ENCODE measurements at regions not wholly inside any gene's neighbourhood (a gene's known extent, or its start where the extent isn't known, plus 50 kb on each side); places are given as distances from the start of the nearest gene placed in this dataset.
A peak's percentile ranks its signal among the peaks of the same experiment; 100 is the strongest.

- Mint-ChIP-seq H3K36me3 (peaks cover 4% of the 10 kb centered on the region), H3K4me3 (no peak overlapping the region), H3K27me3 (peaks cover 9 to 36% of the 10 kb centered on the region in 2 donors), H3K4me1 (ENCODE audit: low read depth in 2 of 2) (peaks cover 5 to 7% of the 10 kb centered on the region in 2 donors), H3K9me3 (no peaks in the 10 kb centered on the region), H3K27ac (no peak overlapping the region)
- no peak for ATAC-seq
- DNase-seq (ENCODE audit: low spot score), result no peak
Observed at GRCh38 chr3:150260398-150260710, 147.7 kb upstream of the TSC22D2 start.

GRCh38 chr3:150259526-150260397 is 148.3 kb upstream of the TSC22D2 start:
- H3K27ac Mint-ChIP-seq, result no peak overlapping the region
- no peak overlapping the region for H3K4me3 Mint-ChIP-seq
- DNase-seq (ENCODE audit: low spot score), result no peak
- ATAC-seq, result no peak
- peaks cover 5 to 7% of the 10 kb centered on the region in 2 donors for H3K4me1 Mint-ChIP-seq (ENCODE audit: low read depth in 2 of 2)
- H3K27me3 Mint-ChIP-seq, result peaks cover 9 to 35% of the 10 kb centered on the region in 2 donors
- no peaks in the 10 kb centered on the region for H3K9me3 Mint-ChIP-seq
- peaks cover 4% of the 10 kb centered on the region for H3K36me3 Mint-ChIP-seq

DNA sequence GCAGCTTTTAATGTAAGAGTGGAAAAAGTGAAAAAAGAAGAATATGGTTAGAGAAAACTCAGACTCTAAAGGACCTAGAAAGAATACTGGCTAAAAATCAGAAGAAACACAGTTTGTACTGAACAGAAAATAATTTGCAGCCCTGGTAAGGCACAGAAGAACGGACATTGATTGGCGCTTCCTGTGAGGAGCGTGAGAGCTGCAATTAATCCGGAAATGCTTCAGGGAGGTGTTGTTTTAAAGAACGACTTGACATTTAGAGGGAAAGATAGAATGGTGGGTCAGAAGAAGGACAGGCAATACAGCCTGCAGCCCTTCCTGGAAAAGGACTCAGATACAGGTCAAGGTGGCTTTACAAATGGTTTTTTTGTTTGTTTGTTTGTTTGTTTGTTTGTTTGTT is 151.3 kb upstream of the TSC22D2 start:
- H3K27ac Mint-ChIP-seq, result no peak overlapping the region
- DNase-seq (ENCODE audit: low spot score) (no peak), ATAC-seq (no peak)
- peak overlapping the region; percentile 21 for H3K4me3 Mint-ChIP-seq
- peaks cover 4% of the 10 kb centered on the region for H3K36me3 Mint-ChIP-seq
- H3K4me1 Mint-ChIP-seq (ENCODE audit: low read depth in 2 of 2), result peaks cover 5 to 7% of the 10 kb centered on the region in 2 donors
- H3K9me3 Mint-ChIP-seq, result no peaks in the 10 kb centered on the region
- H3K27me3 Mint-ChIP-seq, result peaks cover 3 to 31% of the 10 kb centered on the region in 2 donors

GRCh38 chr3:150256318-150256717 is 151.8 kb upstream of the TSC22D2 start:
- H3K4me3 Mint-ChIP-seq, result no peak overlapping the region
- peaks cover 3 to 31% of the 10 kb centered on the region in 2 donors for H3K27me3 Mint-ChIP-seq
- ATAC-seq, result no peak
- H3K27ac Mint-ChIP-seq, result no peak overlapping the region
- no peaks in the 10 kb centered on the region for H3K9me3 Mint-ChIP-seq
- peaks cover 4% of the 10 kb centered on the region for H3K36me3 Mint-ChIP-seq
- DNase-seq (ENCODE audit: low spot score), result no peak
- peaks cover 5 to 7% of the 10 kb centered on the region in 2 donors for H3K4me1 Mint-ChIP-seq (ENCODE audit: low read depth in 2 of 2)

GRCh38 chr3:150255826-150256225 is 152.3 kb upstream of the TSC22D2 start:
- H3K36me3 Mint-ChIP-seq, result peaks cover 4% of the 10 kb centered on the region
- DNase-seq (ENCODE audit: low spot score) (no peak), ATAC-seq (no peak)
- H3K27me3 Mint-ChIP-seq, result peaks cover 3 to 30% of the 10 kb centered on the region in 2 donors
- H3K9me3 Mint-ChIP-seq, result no peaks in the 10 kb centered on the region
- no peak overlapping the region for H3K27ac Mint-ChIP-seq
- H3K4me1 Mint-ChIP-seq (ENCODE audit: low read depth in 2 of 2), result peaks cover 5 to 7% of the 10 kb centered on the region in 2 donors
- no peak overlapping the region for H3K4me3 Mint-ChIP-seq

- peaks cover 4% of the 10 kb centered on the region for H3K36me3 Mint-ChIP-seq
- DNase-seq (ENCODE audit: low spot score) (no peak), ATAC-seq (no peak)
- H3K27ac Mint-ChIP-seq, result no peak overlapping the region
- no peaks in the 10 kb centered on the region for H3K9me3 Mint-ChIP-seq
- H3K4me1 Mint-ChIP-seq (ENCODE audit: low read depth in 2 of 2), result peaks cover 5 to 7% of the 10 kb centered on the region in 2 donors
- no peak overlapping the region for H3K4me3 Mint-ChIP-seq
- peaks cover 3 to 26% of the 10 kb centered on the region in 2 donors for H3K27me3 Mint-ChIP-seq
Observed at GRCh38 chr3:150255413-150255812, 152.7 kb upstream of the TSC22D2 start.

DNA sequence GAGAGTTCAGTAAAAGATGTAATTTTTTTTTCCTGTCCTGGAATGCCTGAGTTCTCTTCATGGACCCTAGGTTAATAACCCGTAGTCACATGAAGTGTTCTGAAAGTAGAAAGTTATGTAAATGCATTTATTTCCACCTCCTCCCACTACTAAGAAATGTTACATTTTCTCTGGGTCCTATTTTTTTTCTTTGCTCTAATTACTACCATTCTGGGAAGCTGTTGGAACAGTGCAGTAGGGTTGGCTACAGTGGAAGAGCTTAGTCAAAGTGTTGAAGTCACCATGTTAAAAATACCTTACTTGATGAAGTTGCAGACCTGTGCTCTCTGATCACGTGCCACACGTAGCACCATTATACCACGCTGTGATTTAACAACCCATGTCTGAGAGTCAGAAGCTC is 153.8 kb upstream of the TSC22D2 start:
- Mint-ChIP-seq H3K9me3 (no peaks in the 10 kb centered on the region), H3K36me3 (peaks cover 4% of the 10 kb centered on the region), H3K27me3 (peaks cover 6 to 33% of the 10 kb centered on the region in 2 donors), H3K27ac (no peak overlapping the region), H3K4me1 (ENCODE audit: low read depth in 2 of 2) (peaks cover 5 to 7% of the 10 kb centered on the region in 2 donors), H3K4me3 (no peak overlapping the region)
- ATAC-seq (no peak), DNase-seq (ENCODE audit: low spot score) (no peak)

DNA sequence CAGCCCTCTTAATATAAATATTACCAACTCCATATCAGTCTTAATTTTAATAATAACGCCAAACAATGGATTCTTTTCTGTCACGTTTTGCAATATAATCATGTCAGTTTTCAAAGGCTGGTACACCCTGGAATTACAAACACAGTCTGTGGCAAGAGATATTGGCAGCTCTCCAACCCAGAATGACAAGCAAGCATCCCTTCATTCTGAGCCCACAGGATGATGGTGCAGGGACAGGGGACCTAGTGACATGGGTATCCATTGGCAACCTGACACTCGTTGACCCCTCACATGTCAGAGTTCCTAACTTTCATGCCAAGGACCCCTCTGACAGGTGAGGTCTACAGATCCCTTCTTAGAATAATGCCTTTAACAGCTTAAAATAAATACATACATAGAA is 154.5 kb upstream of the TSC22D2 start:
- peaks cover 6 to 35% of the 10 kb centered on the region in 2 donors for H3K27me3 Mint-ChIP-seq
- H3K4me3 Mint-ChIP-seq, result no peak overlapping the region
- peaks cover 5 to 7% of the 10 kb centered on the region in 2 donors for H3K4me1 Mint-ChIP-seq (ENCODE audit: low read depth in 2 of 2)
- H3K9me3 Mint-ChIP-seq, result no peaks in the 10 kb centered on the region
- DNase-seq (ENCODE audit: low spot score) (no peak), ATAC-seq (no peak)
- peaks cover 4% of the 10 kb centered on the region for H3K36me3 Mint-ChIP-seq
- no peak overlapping the region for H3K27ac Mint-ChIP-seq

- H3K4me1 Mint-ChIP-seq (ENCODE audit: low read depth in 2 of 2), result peaks cover 5 to 7% of the 10 kb centered on the region in 2 donors
- no peak for DNase-seq (ENCODE audit: low spot score)
- peaks cover 4% of the 10 kb centered on the region for H3K36me3 Mint-ChIP-seq
- H3K9me3 Mint-ChIP-seq, result no peaks in the 10 kb centered on the region
- no peak overlapping the region for H3K27ac Mint-ChIP-seq
- no peak overlapping the region for H3K4me3 Mint-ChIP-seq
- H3K27me3 Mint-ChIP-seq, result peaks cover 6 to 43% of the 10 kb centered on the region in 2 donors
- ATAC-seq, result no peak
Observed at GRCh38 chr3:150252462-150252861, 155.6 kb upstream of the TSC22D2 start.

- Mint-ChIP-seq H3K27me3 (peaks cover 8 to 39% of the 10 kb centered on the region in 2 donors), H3K9me3 (no peaks in the 10 kb centered on the region), H3K4me3 (no peak overlapping the region), H3K27ac (no peak overlapping the region), H3K36me3 (no peaks in the 10 kb centered on the region), H3K4me1 (ENCODE audit: low read depth in 2 of 2) (peaks cover under 1 to 2% of the 10 kb centered on the region in 2 donors)
- DNase-seq (ENCODE audit: low spot score), result no peak
- ATAC-seq, result no peak
Observed at GRCh38 chr3:150251187-150252062, 156.7 kb upstream of the TSC22D2 start.

DNA sequence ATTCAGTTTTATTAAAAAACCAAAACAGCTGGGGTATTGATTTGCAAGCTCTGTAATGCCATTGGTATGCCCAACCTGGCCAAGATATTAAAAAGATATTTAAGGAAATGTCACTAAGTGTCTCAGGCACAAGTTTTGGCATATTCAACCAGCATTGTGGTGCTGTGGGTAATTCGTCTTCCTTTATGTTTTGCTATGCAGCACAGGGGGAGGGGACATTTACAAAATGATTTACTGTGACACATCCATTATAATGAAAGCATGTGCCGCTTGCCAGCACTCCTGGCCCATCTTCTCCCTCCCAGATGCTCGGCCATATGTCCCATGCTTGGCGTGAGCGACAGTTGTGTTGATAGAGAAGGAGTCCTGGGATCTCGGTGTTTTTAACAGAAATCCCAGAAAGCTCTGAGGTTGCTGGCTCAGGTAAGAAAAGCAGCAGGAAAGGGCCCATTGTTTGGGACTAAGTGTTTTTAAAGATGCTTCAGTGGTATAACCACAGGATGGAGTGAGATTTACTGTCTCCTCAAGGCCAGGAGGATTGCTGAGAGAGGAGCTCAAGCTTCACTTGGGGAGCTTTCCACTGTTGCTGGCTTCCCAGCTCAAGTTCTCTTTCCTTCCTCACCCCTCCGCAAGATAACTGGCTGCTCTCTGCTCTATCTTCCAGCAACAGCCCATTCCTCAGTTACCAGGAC is 158.2 kb upstream of the TSC22D2 start:
- no peak overlapping the region for H3K27ac Mint-ChIP-seq
- ATAC-seq, result no peak
- H3K36me3 Mint-ChIP-seq, result no peaks in the 10 kb centered on the region

DNA sequence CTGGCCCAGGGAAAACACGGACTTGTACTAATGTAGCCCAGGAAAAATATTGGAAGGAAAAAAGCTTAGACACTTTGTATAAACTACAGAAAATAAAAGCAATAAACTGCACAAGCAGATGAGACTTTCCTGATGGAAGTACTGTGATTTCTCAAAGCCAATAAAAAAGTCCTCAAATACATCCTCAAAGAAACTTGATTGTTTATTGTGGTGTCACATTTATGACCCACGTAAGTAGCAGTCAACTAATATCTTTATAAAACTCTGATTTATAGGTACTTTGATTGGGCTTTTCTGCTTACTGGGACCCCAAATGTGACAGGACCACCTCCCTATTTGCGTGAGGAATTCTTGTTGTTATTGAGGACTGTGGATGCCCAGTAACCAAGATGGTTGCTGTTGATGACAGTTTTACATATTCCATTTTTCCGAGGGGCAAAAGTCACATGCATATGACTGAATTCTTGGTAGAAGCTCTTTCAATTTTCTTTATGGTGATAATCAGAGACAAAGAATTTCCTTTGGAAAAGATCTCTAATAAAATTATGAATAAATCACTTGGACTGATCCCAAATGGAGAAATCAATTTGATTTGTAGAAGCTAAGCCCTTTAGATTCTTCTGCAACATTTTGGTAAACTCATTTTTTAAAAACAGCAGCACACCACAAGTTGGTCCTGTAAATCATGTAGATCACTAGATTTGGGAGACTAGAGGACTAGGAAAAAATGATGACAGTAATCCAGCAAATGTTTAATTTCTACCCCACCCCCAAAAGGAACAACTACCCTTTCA is 159.0 kb upstream of the TSC22D2 start:
- Mint-ChIP-seq H3K27ac (no peak overlapping the region), H3K36me3 (no peaks in the 10 kb centered on the region), H3K4me3 (no peak overlapping the region), H3K4me1 (ENCODE audit: low read depth in 2 of 2) (no peaks in the 10 kb centered on the region), H3K9me3 (no peaks in the 10 kb centered on the region), H3K27me3 (peaks cover 21 to 35% of the 10 kb centered on the region in 2 donors)
- ATAC-seq (no peak), DNase-seq (ENCODE audit: low spot score) (no peak)

More for the DNA sequence above, 158.2 kb upstream of the TSC22D2 start:
- DNase-seq (ENCODE audit: low spot score), result no peak
- peaks cover 16 to 34% of the 10 kb centered on the region in 2 donors for H3K27me3 Mint-ChIP-seq
- no peaks in the 10 kb centered on the region for H3K4me1 Mint-ChIP-seq (ENCODE audit: low read depth in 2 of 2)
- H3K9me3 Mint-ChIP-seq, result no peaks in the 10 kb centered on the region
- H3K4me3 Mint-ChIP-seq, result no peak overlapping the region
